HG03460 (cell line): ENCODE measurements at regions not wholly inside any gene's neighbourhood (a gene's known extent, or its start where the extent isn't known, plus 50 kb on each side); places are given as distances from the start of the nearest gene placed in this dataset.
"Not testable (repeated sequence)": the region's sequence is repeated elsewhere in the genome, so short reads cannot be mapped to it uniquely, and the experiment has no call there.

Source experiments
- ATAC-seq: cut with Tn5 transposase; IDR thresholded peaks from one replicate; pipeline ENCODE4 v1.9.1; 2021; ENCODE audit not compliant: unreplicated experiment

DNA sequence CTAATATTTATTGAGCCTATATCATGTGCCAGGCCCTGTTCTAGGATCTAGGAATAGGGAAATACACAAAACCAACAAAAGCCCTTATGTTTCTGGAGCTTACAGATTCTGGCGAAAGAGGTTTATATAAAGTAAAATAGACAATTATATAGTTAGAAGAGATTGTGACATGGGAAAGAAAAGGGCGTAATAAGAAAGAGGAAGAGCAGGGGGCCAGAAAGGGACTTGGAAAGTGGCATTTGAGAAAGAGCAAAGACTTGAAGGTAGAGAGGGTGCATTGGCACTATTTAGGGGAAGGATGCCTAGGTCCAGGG, 322.5 kb upstream of the FAM78B start:
- ATAC-seq = no peak

DNA sequence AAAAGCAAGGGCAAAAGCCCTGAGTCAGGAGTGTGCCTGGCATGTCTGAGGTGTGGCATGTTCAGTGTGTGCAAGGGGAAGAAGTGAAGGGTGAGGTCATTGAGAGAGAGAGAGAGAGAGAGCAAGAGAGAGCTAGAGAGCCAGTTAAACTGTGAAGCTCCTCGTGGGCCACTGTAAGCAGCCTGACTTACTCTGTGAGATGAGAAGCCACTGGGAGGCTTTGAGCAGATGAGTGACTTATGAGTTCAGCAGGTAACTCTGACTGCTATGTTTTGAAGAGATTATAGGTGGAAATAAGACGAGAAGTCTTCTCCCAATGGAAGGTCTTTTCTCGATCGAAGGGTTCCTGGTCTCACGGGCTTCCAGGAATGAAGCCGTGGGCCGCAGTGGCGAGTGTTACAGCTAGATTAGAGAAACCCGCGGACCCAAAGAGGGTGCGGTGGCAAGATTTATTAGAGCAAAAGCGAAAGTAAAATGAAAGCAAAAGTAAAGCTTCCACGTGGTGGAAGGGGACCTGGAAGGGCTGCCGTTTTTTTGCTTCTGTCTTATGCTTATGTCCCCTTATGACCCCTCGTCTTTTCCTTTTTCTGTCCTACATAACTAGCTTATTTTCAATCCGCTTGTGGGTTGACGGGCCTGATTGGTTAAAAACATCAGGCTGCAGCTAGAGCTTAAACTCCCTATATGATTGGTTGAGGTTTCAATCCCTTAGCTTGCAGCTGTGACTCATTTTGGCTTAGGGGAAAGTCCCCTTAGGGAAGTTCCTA, 323.1 kb upstream of the FAM78B start:
- peak; percentile 77 for ATAC-seq

DNA sequence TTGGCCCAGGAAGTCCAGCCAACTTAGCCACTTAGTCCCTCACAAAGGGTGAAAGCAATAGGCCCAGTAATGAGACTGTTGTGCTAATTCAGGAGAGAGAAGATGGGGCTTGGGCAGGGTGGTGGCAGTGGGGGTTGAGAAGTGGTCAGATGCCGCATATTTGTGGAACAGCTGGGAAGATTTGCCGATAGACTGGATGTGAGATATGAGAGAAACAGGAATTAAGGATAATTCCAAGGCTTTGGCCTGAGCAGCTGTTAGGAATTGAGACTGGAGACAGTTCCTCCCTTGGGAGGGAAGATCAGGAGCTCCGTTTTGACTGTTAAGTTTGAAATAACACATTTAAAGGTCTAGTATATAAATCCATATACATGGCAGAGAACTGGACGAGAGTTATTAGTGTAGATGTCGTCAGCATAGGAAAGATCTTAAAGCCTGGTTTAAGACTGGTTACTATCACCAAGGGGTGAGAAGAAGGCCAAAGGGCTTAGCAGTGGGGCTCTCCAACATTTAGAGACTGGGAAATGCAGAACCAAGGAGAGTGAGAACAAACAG, 323.7 kb upstream of the FAM78B start:
- ATAC-seq = peak; percentile 60

DNA sequence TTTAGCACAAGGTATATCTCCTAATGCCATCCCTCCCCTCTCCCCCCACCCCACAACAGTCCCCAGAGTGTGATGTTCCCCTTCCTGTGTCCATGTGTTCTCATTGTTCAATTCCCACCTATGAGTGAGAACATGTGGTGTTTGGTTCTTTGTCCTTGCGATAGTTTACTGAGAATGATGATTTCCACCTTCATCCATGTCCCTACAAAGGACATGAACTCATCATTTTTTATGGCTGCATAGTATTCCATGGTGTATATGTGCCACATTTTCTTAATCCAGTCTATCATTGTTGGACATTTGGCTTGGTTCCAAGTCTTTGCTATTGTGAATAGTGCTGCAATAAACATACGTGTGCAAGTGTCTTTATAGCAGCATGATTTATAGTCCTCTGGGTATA, 327.0 kb upstream of the FAM78B start:
- ATAC-seq = not testable (repeated sequence)

DNA sequence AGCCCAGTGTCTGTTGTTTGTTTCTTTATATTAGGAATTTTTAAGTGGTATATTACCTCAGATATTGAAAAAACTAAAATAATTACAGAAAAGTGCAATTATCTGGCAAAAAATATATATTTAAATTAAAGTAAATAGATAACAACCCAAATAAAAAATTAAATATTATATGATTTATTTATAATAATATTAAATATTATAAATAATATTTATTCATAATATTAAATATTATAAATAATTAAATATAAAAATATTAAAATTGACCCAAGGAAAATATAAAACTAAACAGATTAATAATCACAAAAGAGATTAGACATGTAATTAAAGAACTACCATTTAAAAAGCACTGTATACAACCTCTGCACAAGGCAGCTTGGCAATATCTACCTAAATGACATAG, 331.9 kb upstream of the POGK start:
- no peak for ATAC-seq

DNA sequence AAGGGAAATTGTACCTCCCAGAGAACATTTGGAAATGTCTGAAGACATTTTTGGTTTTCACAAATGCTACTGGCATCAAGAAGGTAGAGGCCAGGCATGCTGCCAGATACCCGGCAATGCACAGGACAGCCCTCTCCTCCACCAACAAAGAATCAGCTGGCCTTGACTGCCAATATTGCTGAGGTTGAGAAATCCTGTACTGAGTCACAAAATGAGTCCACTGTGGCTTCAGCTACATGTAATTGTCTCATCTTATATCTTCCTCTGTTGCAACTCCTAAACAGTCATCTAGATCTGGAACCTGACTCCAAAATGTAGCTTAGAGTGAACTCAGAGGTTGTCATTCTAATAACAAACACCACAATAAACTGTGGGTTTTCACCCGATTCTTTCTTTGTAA, 327.5 kb upstream of the POGK start:
- no peak for ATAC-seq

DNA sequence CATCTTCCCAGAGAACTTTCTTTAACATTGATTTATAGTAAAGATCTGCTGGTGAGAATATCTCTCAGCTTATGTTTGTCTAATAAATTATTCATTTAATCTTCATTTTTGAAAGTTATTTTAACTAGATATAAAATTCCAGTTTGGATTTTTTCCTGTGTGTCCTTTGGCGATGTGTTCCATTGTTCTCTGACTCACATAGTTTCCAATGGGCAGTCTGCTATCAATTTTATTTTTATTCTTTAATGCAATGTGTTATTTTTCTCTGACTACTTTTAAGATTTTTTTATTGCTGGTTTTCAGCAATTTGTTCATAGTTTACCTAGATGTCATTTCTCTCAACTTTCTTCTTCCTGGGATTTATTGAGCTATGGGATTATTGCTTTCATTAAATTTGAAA, 325.2 kb upstream of the POGK start:
- no peak for ATAC-seq

DNA sequence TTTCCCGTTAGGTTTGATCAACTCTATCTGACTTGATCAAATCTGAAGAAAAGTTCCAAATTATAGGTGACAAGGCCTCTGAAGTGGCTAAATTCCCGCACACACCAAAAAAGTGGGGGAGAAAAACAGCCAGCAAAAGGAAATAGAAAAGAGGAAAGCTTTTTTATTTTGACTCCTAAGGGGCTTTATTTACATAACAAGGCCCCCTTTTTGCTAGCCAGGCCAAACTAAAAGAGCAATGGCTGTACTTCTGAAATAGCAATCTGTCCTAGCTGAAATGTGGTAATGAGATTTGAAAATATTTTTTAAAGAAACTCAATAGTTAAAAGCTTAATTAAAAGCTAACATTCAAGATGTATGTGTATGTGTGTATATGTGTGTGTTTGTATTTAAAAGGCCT, 311.5 kb upstream of the POGK start:
- ATAC-seq = no peak

DNA sequence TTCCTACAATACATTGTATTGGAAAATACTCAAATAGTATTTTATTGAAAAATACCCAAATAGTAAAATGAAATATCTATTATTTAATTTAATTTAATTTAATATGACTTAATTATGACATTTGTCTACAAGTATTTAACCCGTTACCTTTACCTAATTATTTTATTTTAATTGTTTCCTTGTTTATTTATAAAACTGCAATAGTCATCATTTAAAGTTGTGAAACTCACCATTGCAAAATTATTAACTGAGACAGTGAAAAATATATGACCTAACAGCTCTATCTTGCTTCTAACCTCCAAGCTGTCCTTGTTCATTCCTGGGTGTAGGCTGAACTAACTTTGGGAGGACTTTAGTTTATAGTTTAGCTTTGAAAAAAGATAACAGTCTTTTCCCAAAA, 300.6 kb upstream of the POGK start:
- no peak for ATAC-seq

DNA sequence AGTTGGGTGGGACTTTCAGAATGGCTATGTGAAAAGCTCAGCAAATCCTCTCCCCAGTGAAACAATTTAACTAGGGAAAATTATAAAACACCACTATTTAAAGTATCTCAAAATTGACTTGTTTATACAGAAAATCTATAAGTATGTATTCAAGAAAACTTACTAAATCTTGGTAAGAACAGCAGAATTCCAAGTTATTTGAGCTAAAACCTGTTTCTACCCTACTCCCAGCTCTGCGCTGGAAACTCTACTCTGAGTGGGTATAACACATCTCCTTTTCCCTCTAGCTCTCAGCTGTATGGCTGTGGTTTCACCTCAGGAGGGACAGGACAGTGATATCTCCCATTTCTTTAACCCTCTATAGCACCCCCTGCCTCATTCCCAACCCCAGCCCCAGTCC, 295.2 kb upstream of the POGK start:
- ATAC-seq = no peak

DNA sequence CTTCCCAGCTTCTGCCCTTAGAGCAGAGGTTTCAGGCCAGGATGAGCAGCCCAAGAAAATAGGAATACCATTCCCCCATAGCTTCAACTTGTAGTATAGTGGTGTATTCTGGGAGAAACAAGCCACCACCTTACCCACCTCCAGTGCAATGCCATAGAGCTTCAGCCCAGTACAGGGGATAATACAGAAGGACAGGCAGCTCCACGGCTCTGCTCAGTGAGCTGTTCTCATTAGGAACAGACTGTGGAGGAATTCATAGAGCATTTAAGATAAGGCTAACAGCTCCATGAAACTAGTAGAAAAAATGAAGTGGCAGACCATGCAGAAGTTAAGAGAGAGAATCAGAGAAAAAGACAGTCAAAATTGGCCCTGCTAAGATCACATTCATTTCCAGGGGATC, 294.7 kb upstream of the POGK start:
- ATAC-seq = no peak

DNA sequence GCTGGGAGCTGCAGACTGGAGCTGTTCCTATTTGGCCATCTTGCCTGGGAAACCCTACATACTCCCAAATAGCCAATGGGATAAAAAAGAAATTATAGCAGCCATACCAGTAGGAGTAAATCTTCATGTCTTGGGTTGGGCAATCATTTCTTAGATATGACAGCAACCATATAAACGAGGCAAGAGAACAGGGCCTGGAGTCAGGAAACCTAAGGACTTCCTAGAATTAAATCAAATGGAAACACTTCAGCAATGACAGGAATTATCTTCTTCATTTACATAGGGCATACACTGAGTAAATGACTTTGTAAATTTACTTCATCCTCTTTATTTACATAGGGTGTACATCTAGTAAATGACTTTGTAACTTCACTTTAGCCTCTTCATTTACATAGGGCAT, 286.6 kb upstream of the POGK start:
- ATAC-seq = no peak

DNA sequence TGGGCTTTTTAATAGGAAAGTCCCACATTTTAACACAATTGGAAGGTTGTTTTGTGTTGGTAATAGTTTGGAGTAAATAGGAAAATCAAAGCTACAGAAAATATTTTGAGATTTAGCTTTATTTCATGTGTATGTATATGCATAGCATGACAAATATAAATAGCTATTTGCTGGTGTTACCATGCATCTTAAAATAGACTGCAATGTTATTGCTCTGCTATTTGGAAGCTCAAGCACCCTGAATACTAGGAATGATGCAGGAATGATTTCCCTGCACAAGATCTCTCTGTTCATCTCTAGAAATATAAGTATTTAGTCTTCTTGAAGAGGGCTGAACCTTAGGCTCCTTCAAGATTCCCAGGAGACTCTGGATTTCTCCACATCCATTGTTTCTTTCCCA, 268.3 kb upstream of the POGK start:
- ATAC-seq = no peak

DNA sequence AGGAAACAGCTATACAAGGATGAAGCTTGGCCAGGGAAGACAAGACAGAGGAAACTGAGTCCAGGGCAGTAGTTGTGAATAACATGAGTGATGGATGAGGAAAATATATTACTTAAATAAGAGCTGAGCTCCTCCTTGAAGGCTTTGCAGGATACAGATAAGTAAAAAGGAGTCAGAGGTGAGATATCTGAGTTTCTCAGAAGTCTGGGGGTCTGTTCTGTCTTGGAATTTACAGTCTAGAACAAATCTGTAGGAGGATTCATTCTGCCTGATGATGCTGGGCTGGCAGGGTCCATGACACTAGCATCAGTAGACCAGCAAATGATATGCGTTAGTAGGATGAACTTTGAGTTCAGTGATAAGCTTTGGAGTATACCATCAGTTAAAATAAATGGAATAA, 266.1 kb upstream of the POGK start:
- ATAC-seq = no peak

DNA sequence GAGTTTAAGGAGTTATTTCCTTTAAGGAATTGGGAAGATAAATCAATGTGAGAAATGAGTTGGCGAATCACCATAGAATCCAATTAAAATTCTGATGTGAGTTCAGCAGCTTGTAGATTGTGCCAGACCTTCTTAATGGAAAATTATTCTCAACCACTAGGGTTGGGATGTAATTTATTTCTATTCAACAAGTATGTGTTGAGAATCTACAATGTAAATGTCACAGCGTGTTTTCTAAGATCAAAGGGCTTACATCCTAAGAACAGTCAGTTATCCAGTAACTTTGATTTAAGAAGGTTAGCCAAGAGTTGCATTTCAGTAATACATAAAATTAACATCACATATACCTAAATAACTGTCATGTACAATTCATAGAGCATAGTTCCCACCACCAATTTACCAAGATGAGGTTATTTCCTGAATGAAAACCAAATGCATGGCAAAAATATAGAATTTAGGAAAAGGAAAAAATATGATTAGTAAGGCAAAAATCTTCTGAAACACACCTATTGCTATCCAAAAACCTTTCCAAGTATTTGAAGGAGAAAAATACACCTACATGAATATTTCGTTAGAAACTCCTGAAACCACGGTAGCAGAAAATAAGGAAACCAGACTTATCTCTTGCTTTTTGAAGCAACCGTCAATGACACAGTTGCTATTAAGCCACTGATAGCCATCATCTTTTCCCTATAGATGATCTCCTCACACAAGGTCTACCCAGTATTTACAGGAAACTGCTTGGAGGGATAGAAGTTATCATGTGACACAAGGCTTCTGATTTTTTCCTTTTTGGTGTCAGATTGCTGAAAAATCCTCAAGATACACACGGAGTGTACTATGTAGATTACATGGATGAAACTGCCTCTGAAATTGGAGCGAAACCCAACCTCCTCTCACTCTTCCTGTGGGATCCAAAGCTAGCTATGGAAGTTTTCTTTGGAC, 259.4 kb upstream of the POGK start:
- ATAC-seq = no peak

DNA sequence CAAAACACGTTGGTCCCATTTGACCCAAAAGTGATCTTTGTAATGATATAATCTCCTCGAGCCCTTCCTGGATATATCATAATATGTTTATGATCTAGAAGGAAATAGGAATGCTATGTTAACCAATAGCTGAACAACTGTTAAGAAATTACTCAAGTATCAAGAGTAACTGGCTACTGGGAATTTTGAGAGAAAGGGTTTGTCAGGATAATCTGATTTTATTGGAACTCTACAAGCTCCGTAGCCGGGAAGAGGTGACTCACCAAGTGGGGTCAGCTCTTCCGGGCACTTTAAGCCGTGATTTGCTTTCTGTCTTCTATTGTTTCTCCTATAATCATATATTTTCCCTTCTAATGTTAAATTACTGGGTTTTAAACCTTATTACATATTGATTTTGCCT, 250.5 kb upstream of the POGK start:
- no peak for ATAC-seq

DNA sequence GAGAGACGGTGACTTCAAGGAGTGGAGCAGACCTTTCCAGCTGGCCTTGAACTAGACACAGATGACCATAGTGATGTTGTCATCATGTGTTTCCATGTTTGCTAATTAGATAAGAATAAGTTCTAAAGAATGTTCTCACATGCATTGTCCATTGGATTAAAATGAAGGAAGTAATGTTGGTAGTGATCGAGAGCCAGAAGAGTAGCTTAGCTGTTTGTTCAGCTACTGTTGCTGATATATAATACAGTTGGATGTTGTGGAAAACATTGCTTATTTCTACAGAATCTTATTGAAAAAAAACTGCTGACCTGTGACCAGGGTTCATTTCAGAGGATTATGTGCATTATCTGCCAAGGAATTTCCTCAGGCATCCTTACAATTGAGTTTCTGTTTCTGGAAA, 249.1 kb upstream of the POGK start:
- ATAC-seq = no peak

DNA sequence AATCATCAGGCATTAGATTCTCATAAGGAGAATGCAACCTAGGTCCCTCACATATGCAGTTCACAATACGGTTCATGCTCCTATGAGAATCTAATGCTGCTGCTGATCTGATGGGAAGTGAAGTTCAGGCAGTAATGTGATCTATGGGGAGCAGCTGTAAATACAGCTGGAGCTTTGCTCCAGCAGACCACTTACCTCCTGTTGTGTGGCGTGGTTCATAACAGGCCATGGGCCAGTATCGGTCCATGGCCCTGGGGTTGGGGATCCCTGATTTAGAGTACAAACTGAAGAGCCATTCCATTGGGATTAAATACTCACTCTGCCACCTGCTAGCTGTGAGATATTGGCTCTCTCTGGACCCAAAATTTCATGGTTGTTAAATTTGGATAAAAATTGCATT, 244.6 kb upstream of the POGK start:
- ATAC-seq = no peak

DNA sequence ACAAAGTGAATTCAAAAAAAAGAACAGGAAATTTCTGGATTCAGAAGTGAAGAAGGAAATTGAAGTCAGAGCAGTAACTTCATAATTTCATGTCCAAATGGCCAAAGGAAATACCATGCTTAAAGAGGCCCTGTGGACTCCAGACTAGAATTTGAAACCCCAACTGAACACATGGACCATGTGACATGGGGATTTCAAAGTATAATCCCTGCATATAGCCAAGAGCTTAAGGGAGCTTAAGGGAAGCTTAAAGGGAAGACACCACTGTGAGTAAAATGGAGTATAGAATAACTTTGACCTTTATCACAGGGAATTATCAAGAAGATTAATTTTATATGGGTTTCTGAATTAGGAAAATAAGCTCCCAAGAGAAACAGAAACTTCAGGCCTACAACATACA, 241.8 kb upstream of the POGK start:
- ATAC-seq = no peak

DNA sequence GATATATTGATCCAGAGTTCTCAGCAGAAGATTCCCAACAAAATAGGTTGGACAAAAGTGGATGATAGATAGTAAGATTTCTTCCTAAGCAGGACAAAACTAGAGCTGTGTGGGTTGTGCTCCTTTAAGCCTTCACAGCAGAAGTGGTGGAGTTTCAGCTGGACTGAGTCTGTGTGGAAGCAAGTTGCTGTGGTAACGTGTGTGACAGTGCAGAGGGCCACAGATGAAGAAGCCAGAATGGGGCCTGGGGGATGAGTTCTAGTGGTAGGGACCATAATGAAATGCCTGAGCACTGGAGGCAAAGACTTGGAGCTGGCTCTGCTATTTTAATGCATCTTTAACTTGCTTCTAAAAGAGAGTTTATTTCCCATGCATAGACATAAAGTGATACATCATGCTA, 238.7 kb upstream of the POGK start:
- no peak for ATAC-seq

DNA sequence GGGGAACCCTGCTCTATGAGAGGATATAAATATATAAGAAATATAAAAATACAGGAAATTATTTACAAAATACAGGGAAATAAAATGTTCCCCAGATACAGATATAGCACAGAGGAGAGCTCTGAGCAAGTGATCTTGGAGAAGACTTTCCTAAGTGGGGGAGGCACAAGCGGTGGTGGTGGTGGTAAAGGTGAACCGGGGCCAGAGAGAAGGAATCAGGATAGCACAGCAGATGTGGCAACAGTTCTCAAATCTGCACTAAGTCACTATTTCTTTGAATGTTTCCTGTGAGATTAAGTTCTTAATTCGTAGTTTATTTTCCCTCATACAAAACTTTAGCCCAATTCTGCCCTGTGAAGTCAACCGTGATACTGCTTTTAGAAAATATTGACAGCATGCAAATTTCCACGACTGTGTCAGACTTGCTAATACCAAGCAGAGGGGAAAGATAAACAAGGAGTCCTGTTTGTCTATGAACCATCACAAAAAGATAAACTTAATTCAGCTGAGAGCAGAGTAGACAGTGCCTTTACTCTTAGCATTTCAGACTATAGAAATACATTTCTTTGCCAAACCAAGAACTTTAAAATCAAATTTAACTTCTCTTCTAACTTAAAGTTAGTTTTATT, 237.5 kb upstream of the POGK start:
- no peak for ATAC-seq

DNA sequence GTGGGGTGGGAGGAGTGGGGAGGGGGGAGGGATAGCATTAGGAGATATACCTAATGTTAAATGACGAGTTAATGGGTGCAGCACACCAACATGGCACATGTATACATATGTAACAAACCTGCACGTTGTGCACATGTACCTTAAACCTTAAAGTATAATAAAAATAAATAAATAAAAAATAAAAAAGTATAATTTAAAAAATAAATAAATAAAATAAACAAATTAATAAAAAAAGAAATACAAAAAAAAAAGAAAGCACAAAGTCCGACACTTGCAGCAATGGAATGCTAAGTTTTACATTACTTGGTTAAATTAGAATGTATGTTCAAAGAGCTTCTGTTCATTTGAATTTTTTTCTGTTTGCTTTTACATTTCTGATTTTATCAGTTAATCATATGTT, 236.5 kb upstream of the POGK start:
- ATAC-seq = not testable (repeated sequence)
